PC-9 (cell line): ENCODE measurements at regions not wholly inside any gene's neighbourhood (a gene's known extent, or its start where the extent isn't known, plus 50 kb on each side); places are given as distances from the start of the nearest gene placed in this dataset.

ENCODE experiments used
- BruUV-seq: library from RNA; stranded (reverse); fragments of 400-500 nt; replicated peaks from 2 replicates; lab custom pipeline; 2021; lab: Mats Ljungman, UMichigan
- CTCF ChIA-PET: fragments of 300-600 bp; sonication (Branson Sonifier 250); formaldehyde crosslinking; loops from one replicate; lab custom pipeline; 2022; ENCODE audit warnings: antibody characterized with exemption; lab: Charles Lee
- POLR2A ChIA-PET: fragments of 300-600 bp; sonication (Branson Sonifier 250); formaldehyde crosslinking; loops from one replicate; lab custom pipeline; 2022; ENCODE audit warnings: antibody characterized with exemption; ENCODE audit not compliant: unreplicated experiment; lab: Charles Lee
- DNase-seq, 2 experiments: peaks; one replicate each; pipeline versions ENCODE4 v3.0.0 to v3.0.0-alpha.2; 2015 to 2022; ENCODE audit warnings: mixed read lengths in 1 of 2
- H2AFZ ChIP-seq: fragments of 200-600 bp; sonication (generic); 2 replicates; pipeline ENCODE4 v1.8.1; 2017; ENCODE audit warnings: antibody characterized with exemption
- H3F3A ChIP-seq: fragments of 200-600 bp; sonication (generic); 2 replicates; pipeline ENCODE4 v1.8.1; 2017; ENCODE audit warnings: antibody characterized with exemption, mild to moderate bottlenecking, low read depth; ENCODE audit not compliant: insufficient read depth
- H3K27ac ChIP-seq: fragments of 200-600 bp; sonication (generic); 2 replicates; pipeline ENCODE4 v1.6.1; 2016; ENCODE audit warnings: mixed run types
- H3K27me3 ChIP-seq: fragments of 200-600 bp; sonication (generic); 2 replicates; pipeline ENCODE4 v1.6.1; 2016; ENCODE audit warnings: low read depth, mixed run types; ENCODE audit not compliant: insufficient read depth
- H3K36me3 ChIP-seq: fragments of 200-600 bp; sonication (generic); 2 replicates; pipeline ENCODE4 v1.6.1; 2016; ENCODE audit warnings: low read depth, mixed run types
- H3K4me1 ChIP-seq: fragments of 200-600 bp; sonication (generic); replicated peaks from 2 replicates; pipeline ENCODE4 v1.6.1; 2016; ENCODE audit warnings: mixed run types; ENCODE audit not compliant: insufficient read depth
- H3K4me2 ChIP-seq: fragments of 200-600 bp; sonication (generic); 2 replicates; pipeline ENCODE4 v1.6.1; 2017; ENCODE audit warnings: mixed run types
- H3K4me3 ChIP-seq: fragments of 200-600 bp; sonication (generic); 2 replicates; pipeline ENCODE4 v1.6.1; 2016; ENCODE audit warnings: mixed run types
- H3K79me2 ChIP-seq: fragments of 200-600 bp; sonication (generic); 2 replicates; pipeline ENCODE4 v1.6.1; 2017; ENCODE audit warnings: low read depth, mixed run types
- H3K9me2 ChIP-seq: fragments of 200-600 bp; sonication (generic); 2 replicates; pipeline ENCODE4 v1.8.1; 2017; ENCODE audit warnings: mild to moderate bottlenecking; ENCODE audit not compliant: insufficient read depth
- H3K9me3 ChIP-seq: fragments of 200-600 bp; sonication (generic); 2 replicates; pipeline ENCODE4 v1.8.1; 2016; ENCODE audit warnings: low read depth; ENCODE audit not compliant: insufficient read depth
- H4K20me1 ChIP-seq: fragments of 200-600 bp; sonication (generic); 2 replicates; pipeline ENCODE4 v1.8.1; 2017; ENCODE audit not compliant: insufficient read depth
- CTCF ChIP-seq: fragments of 200-600 bp; sonication (generic); conservative IDR thresholded peaks from 2 replicates; pipeline ENCODE4 v1.6.1; 2017; ENCODE audit warnings: mixed run types, antibody characterized with exemption, mild to moderate bottlenecking, moderate library complexity
- EZH2 ChIP-seq: fragments of 200-600 bp; sonication (generic); IDR thresholded peaks from 2 replicates; pipeline ENCODE4 v1.8.0; 2017; ENCODE audit warnings: antibody characterized with exemption, low read depth
- intact Hi-C: fragments of 100-400 bp; cut with micrococcal nuclease; formaldehyde crosslinking; loops from one replicate; pipeline ENCODE4 v1.10.0; 2022; ENCODE audit not compliant: unreplicated experiment

GRCh38 chr6:84525907-84526306 is 238.5 kb downstream of the TBX18 start:
- Histone ChIP-seq H3K36me3 (no peaks in the 10 kb centered on the region), H3K27me3 (no peaks in the 10 kb centered on the region), H3K79me2 (no peaks in the 10 kb centered on the region), H3K4me1 (no peaks in the 10 kb centered on the region), H3F3A (no peaks in the 10 kb centered on the region), H3K9me2 (no peaks in the 10 kb centered on the region), H2AFZ (no peak overlapping the region), H3K4me3 (no peak overlapping the region), H4K20me1 (no peaks in the 10 kb centered on the region), H3K9me3 (no peaks in the 10 kb centered on the region), H3K27ac (no peak overlapping the region), H3K4me2 (no peak overlapping the region)
- ChIA-PET POLR2A (no interaction called here), CTCF (no interaction called here)
- no TSS peak for BruUV-seq
- intact Hi-C loops = no loop called here
- TF ChIP-seq CTCF (no peak), EZH2 (no peak)
- no peak for DNase-seq

GRCh38 chr6:84524636-84525035 is 239.8 kb downstream of the TBX18 start:
- POLR2A ChIA-PET = no interaction called here
- Histone ChIP-seq H3K36me3 (no peaks in the 10 kb centered on the region), H4K20me1 (no peaks in the 10 kb centered on the region), H3K4me2 (no peak overlapping the region), H3K79me2 (no peaks in the 10 kb centered on the region), H3F3A (no peaks in the 10 kb centered on the region), H3K9me2 (no peaks in the 10 kb centered on the region), H3K27ac (no peak overlapping the region), H3K9me3 (no peaks in the 10 kb centered on the region), H3K27me3 (no peaks in the 10 kb centered on the region), H3K4me1 (no peaks in the 10 kb centered on the region), H2AFZ (no peak overlapping the region), H3K4me3 (no peak overlapping the region)
- TF ChIP-seq EZH2 = no peak
- TF ChIP-seq CTCF = no peak
- DNase-seq = no peak
- intact Hi-C loops = no loop called here
- CTCF ChIA-PET = no interaction called here
- no TSS peak for BruUV-seq

- Histone ChIP-seq H3K4me3 (no peak overlapping the region), H4K20me1 (no peaks in the 10 kb centered on the region), H3K4me2 (no peak overlapping the region), H3K79me2 (no peaks in the 10 kb centered on the region), H3K4me1 (no peaks in the 10 kb centered on the region), H3F3A (no peaks in the 10 kb centered on the region), H3K9me2 (no peaks in the 10 kb centered on the region), H3K27ac (no peak overlapping the region), H3K36me3 (no peaks in the 10 kb centered on the region), H3K27me3 (no peaks in the 10 kb centered on the region), H2AFZ (no peak overlapping the region), H3K9me3 (no peaks in the 10 kb centered on the region)
- ChIA-PET POLR2A (interaction anchor here (0.5 kb wide), 1 partner anchor 669 kb away, joined by 4 read pairs; no protein-coding TSS in a partner anchor), CTCF (no interaction called here)
- no TSS peak for BruUV-seq
- DNase-seq = peak in 1 of 2 experiments; percentile 48
- intact Hi-C loops = no loop called here
- TF ChIP-seq CTCF (no peak), EZH2 (no peak)
Observed at GRCh38 chr6:84522135-84522549, 242.3 kb downstream of the TBX18 start.
